ENCODE measurements at regions not wholly inside any gene's neighbourhood (a gene's known extent, or its start where the extent isn't known, plus 50 kb on each side); places are given as distances from the start of the nearest gene placed in this dataset.
"Not testable (repeated sequence)": the region's sequence is repeated elsewhere in the genome, so short reads cannot be mapped to it uniquely, and the experiment has no call there.

DNA sequence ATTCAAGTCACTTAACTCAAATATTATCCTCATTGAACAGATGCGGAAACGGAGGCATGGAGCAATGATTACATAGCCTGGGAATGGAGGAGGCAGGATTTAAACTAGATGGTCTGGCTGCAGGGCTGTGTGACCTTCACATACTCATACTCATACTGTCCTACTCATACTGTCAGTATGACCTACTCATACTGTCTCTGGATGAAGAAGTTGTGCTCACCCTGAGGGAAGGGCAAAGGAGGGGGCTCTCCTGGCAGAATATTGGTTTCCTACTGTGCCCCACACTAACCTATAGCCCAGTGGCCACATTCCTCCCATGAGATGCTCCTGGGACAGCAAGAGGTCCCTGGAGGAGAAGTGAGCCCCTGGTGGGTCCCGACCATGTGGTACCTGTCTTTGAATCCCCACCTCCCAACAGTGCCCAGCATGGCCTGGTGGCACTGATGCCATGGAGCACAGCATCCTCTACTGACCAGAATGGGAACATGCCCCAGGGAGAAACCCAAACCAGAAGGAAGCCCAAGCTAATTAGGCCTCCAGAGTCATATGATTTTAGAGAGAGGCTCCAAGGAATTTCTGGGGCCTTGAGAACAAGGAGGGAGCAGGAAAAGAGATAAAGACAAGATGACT, 197.3 kb upstream of the SDK2 start:
- ATAC-seq (ENCODE audit: low FRiP score): no peak
- TF ChIP-seq, protein P1, sequence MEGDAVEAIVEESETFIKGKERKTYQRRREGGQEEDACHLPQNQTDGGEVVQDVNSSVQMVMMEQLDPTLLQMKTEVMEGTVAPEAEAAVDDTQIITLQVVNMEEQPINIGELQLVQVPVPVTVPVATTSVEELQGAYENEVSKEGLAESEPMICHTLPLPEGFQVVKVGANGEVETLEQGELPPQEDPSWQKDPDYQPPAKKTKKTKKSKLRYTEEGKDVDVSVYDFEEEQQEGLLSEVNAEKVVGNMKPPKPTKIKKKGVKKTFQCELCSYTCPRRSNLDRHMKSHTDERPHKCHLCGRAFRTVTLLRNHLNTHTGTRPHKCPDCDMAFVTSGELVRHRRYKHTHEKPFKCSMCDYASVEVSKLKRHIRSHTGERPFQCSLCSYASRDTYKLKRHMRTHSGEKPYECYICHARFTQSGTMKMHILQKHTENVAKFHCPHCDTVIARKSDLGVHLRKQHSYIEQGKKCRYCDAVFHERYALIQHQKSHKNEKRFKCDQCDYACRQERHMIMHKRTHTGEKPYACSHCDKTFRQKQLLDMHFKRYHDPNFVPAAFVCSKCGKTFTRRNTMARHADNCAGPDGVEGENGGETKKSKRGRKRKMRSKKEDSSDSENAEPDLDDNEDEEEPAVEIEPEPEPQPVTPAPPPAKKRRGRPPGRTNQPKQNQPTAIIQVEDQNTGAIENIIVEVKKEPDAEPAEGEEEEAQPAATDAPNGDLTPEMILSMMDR (IDR thresholded peaks at IDR 0.05): no peak
- DNase-seq (ENCODE audit: low spot score): no peak

DNA sequence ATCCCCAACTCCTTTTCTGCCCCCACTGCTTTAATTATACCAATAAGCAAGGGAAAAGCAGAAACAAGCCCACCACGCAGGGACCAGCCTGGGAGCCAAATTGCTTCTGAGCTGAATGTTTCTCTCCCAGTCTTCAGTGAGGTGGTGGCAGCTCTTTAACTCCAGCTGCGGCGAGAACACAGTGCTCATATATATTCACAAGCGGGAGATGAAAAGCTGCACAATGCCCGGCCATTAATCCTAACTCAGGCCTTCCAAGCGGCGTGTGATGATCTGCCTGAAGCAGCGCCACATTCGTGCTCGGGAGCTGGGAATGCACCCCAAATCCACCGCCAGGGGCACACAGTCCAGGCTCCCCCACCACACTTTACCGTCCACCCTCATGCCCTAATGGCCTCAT, 203.7 kb upstream of the SDK2 start:
- TF ChIP-seq, protein P1 (IDR thresholded peaks at IDR 0.05): no peak
- ATAC-seq (ENCODE audit: low FRiP score) (no peak), DNase-seq (ENCODE audit: low spot score) (no peak)

GRCh38 chr17:73850426-73850825, 206.2 kb upstream of the SDK2 start:
- no peak for DNase-seq (ENCODE audit: low spot score)
- TF ChIP-seq, protein P1 (IDR thresholded peaks at IDR 0.05): no peak
- ATAC-seq (ENCODE audit: low FRiP score): no peak

DNA sequence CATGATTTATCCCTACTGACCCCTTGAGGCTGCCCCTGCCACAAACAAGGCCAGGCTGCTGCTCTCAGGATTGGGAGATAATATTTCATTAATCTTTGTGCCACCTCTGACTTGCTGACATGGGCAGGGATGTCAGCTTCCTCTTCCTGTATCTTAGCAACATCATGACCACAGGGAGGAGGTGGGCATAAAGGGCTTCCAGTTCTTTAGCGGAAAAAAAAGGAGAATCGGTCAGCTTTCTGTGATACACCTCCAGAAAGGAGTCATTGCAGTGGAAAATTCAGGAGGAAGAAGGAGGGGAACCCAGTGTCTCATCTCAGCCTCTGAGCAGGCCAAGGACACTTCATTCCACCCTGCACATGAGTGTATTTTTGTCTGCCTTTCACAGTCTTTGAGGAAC, 206.8 kb upstream of the SDK2 start:
- no peak for ATAC-seq (ENCODE audit: low FRiP score)
- DNase-seq (ENCODE audit: low spot score): no peak

DNA sequence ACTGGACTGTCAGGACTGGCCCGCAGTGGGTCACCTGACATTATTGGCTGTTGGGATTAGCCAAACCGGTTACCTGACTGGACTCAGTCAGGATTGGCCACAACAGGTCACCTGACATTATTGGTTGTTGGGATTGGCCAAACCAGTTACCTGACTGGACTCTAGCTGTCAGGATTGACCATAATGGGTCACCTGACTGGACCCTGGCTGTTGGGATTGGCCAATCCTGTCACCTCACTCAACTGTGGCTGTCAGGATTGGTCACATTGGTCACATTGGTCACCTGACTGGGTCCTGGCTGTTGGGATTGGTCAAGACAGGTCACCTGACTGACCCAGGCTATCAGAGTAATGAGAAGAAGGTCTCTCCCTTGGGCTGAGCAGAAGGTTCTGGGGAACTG, 207.7 kb upstream of the SDK2 start:
- DNase-seq (ENCODE audit: low spot score) (no peak), ATAC-seq (ENCODE audit: low FRiP score) (no peak)
- TF ChIP-seq, protein P1 (IDR thresholded peaks at IDR 0.05): no peak

More for the DNA sequence above, 206.8 kb upstream of the SDK2 start:
- TF ChIP-seq, protein P1 (IDR thresholded peaks at IDR 0.05): no peak

- TF ChIP-seq, protein P1 (IDR thresholded peaks at IDR 0.05): no peak
- no peak for ATAC-seq (ENCODE audit: low FRiP score)
Observed at GRCh38 chr17:73855720-73856333, 211.6 kb upstream of the SDK2 start.

DNA sequence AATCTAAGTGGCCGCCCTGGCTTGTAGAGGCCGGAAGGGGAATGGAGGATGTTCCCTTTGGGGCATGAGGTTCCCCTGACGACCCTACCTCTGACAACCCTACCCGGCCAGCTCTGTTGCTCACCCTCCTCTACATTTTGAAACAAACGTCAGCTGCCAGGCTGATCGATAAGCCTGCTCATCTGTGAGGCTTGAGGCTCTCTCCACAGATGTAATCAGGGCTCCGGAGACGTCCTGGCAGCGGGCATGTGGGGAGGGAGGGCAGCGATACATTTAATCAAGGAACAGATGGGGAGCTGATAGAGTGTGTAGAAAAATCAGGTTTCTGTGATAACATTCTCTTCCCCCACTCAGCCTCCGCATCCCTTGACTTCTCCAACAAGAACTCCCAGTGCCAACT, 212.3 kb upstream of the SDK2 start:
- ATAC-seq (ENCODE audit: low FRiP score) (no peak), DNase-seq (ENCODE audit: low spot score) (no peak)
- TF ChIP-seq, protein P1 (IDR thresholded peaks at IDR 0.05): no peak

More at GRCh38 chr17:73855720-73856333, 211.6 kb upstream of the SDK2 start:
- DNase-seq (ENCODE audit: low spot score): no peak

- not testable (repeated sequence) for DNase-seq (ENCODE audit: low spot score); ATAC-seq (ENCODE audit: low FRiP score)
Observed at GRCh38 chr17:73859439-73860008, 215.3 kb upstream of the SDK2 start.

All from omental fat pad (tissue), 3 donors.